Activated CD4-positive, alpha-beta T cell treated with anti-CD3 and anti-CD28 coated beads, Interleukin-2, amount 10 ng/mL, durations not matched to agents 7 days and 5 days (primary cell): ENCODE measurements at regions not wholly inside any gene's neighbourhood (a gene's known extent, or its start where the extent isn't known, plus 50 kb on each side); places are given as distances from the start of the nearest gene placed in this dataset.

Experiments used
- CTCF ChIA-PET: fragments of 350-600 bp; sonication (Branson Sonifier 250); formaldehyde crosslinking; loops from one replicate; lab custom pipeline; 2021; ENCODE audit warnings: antibody characterized with exemption; lab: Charles Lee
- POLR2A ChIA-PET: fragments of 350-600 bp; sonication (Branson Sonifier 250); formaldehyde crosslinking; loops from one replicate; lab custom pipeline; 2021; ENCODE audit warnings: antibody characterized with exemption; lab: Charles Lee
- DNase-seq: peaks from one replicate; pipeline ENCODE4 v3.0.0-alpha.2; 2020
- H3K27ac Mint-ChIP-seq: one replicate; pipeline ENCODE4 v1.8.0; 2021; ENCODE audit warnings: mild to moderate bottlenecking, moderate library complexity, mixed read lengths
- H3K27me3 Mint-ChIP-seq: one replicate; pipeline ENCODE4 v1.8.0; 2021; ENCODE audit warnings: mixed read lengths
- H3K36me3 Mint-ChIP-seq: one replicate; pipeline ENCODE4 v1.8.0; 2021; ENCODE audit warnings: low read depth, mixed read lengths
- H3K4me1 Mint-ChIP-seq: one replicate; pipeline ENCODE4 v1.8.0; 2021; ENCODE audit warnings: mixed read lengths
- H3K4me3 Mint-ChIP-seq: one replicate; pipeline ENCODE4 v1.8.0; 2021; ENCODE audit warnings: mild to moderate bottlenecking, moderate library complexity, mixed read lengths
- H3K9me3 Mint-ChIP-seq: one replicate; pipeline ENCODE4 v1.8.0; 2021; ENCODE audit warnings: mixed read lengths

DNA sequence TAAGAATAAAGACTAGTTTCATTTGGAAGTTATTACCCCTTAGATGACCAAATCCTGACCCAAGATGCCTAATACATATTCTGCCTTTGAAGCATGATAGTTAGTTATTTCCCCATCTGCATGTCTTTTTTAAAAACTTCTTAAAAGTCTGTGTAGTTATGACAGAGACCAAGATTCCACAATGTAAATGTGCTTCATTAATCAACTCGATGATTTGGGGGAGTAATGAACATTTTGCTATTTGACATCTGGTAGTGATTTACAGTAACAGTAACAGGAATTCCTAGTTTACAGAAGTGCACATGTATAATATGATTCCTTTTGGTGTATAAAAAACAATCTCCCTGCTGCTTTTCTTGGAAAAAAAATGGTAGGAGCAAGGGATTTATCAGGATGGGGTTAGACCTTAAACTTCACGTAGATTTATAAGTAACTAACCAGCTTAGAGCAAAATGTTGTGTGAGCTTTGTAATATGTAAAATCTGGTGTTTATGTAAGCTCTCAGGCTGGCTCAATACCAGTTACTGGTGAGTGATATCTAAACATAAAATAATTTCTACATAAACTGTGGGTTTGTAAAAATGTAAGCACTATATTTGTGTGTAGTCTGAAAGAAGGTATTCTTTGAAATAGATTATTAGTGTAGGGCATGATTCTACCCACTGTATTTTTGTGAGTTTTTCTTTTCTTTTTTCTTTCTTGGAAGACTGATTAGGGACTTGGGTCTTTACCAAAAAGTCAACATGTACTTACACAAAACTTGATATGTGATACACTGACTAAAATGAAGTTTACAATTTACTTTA is 641.6 kb downstream of the EPHA4 start:
- DNase-seq = no peak
- H3K4me3 Mint-ChIP-seq = no peak overlapping the region
- no peaks in the 10 kb centered on the region for H3K36me3 Mint-ChIP-seq
- ChIA-PET POLR2A (no interaction called here), CTCF (no interaction called here)
- H3K27me3 Mint-ChIP-seq = no peaks in the 10 kb centered on the region
- H3K9me3 Mint-ChIP-seq = peaks cover 14% of the 10 kb centered on the region
- H3K27ac Mint-ChIP-seq = no peak overlapping the region
- no peaks in the 10 kb centered on the region for H3K4me1 Mint-ChIP-seq

DNA sequence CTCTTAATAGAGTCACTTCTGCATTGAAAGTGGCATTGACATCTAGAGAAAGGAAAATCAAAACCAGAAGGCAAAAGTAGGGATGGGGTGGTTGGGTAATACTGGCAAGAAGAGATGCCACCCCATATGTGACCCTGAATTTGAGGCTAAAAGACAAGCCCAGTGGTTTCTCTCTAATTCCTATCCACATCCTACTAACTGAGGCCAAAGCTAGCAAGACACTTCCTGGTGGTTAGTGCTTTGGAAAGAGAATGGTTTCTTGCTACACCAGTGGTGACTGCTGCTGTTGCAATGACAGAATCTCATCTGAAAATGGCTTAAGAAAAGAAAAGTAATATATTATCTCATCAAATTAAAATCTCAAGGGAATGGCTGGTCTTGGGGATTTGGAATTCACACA is 640.6 kb downstream of the EPHA4 start:
- ChIA-PET POLR2A (no interaction called here), CTCF (no interaction called here)
- no peak for DNase-seq
- peaks cover 2% of the 10 kb centered on the region for H3K4me1 Mint-ChIP-seq
- no peaks in the 10 kb centered on the region for H3K27me3 Mint-ChIP-seq
- H3K9me3 Mint-ChIP-seq = peaks cover 11% of the 10 kb centered on the region
- H3K4me3 Mint-ChIP-seq = no peak overlapping the region
- no peaks in the 10 kb centered on the region for H3K36me3 Mint-ChIP-seq
- no peak overlapping the region for H3K27ac Mint-ChIP-seq

DNA sequence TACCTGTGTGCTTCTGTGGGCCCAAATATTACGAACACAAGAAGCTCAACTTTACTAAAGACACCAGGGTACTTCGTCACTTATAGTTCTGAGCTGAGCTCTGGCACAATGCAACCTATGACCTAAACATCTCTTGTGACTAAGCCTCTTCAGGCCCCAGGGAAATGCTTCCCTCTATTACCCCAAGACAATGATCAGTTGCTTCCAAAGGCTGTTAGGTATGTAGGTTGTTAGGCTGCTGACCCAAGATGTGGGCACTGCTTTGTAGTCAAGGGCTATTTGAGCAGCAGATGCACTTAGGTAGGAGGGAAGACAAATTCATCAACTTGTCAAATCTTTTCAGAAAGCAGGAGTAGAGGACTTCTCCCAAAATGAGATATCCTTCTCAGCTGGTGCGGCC is 640.1 kb downstream of the EPHA4 start:
- DNase-seq = no peak
- CTCF ChIA-PET = no interaction called here
- H3K27me3 Mint-ChIP-seq = no peaks in the 10 kb centered on the region
- H3K4me1 Mint-ChIP-seq = peaks cover 3% of the 10 kb centered on the region
- POLR2A ChIA-PET = no interaction called here
- peaks cover 6% of the 10 kb centered on the region for H3K9me3 Mint-ChIP-seq
- no peak overlapping the region for H3K4me3 Mint-ChIP-seq
- H3K27ac Mint-ChIP-seq = no peak overlapping the region
- H3K36me3 Mint-ChIP-seq = no peaks in the 10 kb centered on the region

DNA sequence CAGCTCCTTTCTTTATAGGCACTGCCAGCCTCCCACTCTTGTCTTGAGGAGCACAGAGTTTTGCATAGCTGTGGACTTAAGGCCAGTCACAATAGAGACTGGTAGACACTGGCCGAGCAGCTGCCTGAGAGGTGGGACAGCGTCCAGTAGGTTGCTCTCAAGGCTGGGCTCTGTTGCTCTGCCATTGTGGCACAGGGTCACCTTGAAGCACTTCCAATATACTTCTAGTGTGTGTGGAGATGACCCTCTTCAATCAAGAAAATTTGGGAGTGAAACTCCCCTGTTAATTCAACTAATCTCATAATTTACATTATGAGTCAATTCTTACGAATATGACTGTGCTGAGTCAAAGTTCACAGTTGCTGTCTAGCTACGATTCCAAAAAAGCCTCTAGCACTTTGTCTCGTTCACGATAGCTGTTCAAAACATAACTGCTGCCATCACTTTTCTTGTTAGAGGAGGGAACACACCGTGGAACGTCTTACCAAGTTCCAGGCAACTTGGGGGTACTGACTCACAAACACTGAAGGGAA is 636.2 kb downstream of the EPHA4 start:
- H3K9me3 Mint-ChIP-seq = no peaks in the 10 kb centered on the region
- H3K27ac Mint-ChIP-seq = no peak overlapping the region
- ChIA-PET CTCF (interaction anchor here (0.8 kb wide), 1 partner anchor 665 kb away, joined by 3 read pairs; no protein-coding TSS in a partner anchor), POLR2A (no interaction called here)
- peaks cover 3% of the 10 kb centered on the region for H3K4me1 Mint-ChIP-seq
- no peaks in the 10 kb centered on the region for H3K36me3 Mint-ChIP-seq
- H3K27me3 Mint-ChIP-seq = no peaks in the 10 kb centered on the region
- H3K4me3 Mint-ChIP-seq = no peak overlapping the region
- no peak for DNase-seq

DNA sequence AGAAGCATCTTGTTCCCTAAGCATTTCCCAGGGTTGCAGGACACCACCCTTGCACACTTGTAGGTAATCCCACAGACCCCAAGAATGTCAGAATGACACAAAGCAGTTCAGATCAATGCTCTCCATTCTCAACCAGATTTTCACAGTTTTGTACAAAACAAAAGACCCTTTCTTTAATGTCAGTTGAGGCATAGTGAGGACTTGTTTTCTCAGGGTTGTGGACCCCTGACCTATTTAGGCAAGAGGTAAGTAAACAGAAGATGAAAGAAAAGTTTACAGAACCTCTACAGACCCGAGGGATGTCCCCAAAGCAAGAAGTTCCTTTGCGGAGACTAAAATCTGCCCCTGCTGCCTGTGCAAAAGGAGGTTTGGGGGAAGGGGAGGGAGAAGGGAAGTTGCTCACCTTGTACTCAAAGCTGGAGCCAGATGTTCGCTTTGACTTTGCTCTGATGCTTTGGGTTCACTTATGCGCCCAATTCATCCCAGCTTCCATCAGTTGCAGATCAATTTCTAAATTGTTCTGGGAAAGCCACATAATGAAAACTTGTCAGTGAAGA is 635.4 kb downstream of the EPHA4 start:
- Mint-ChIP-seq H3K27me3 (no peaks in the 10 kb centered on the region), H3K9me3 (no peaks in the 10 kb centered on the region), H3K27ac (no peak overlapping the region), H3K36me3 (no peaks in the 10 kb centered on the region), H3K4me1 (peaks cover 3% of the 10 kb centered on the region), H3K4me3 (no peak overlapping the region)
- DNase-seq = no peak
- POLR2A ChIA-PET = no interaction called here
- CTCF ChIA-PET = no interaction called here

DNA sequence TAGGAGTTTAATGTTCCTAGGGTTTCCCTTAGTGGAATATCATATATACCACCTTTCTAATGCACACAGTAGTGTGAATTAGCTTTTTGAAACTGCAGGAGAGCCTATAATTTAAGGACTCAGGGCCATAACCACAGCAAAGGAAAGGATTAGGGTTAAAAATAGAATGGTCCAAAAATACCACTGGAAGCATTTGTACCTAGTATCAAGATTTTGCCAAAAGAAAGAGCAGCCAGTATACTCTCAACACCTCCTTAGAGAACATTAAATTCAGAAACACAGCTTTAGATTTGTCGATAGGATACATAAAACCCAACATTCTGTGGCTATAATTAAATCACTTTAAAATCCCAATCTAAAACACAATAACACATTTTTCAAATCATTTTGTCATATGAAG is 634.9 kb downstream of the EPHA4 start:
- DNase-seq = no peak
- Mint-ChIP-seq H3K27ac (no peak overlapping the region), H3K27me3 (no peaks in the 10 kb centered on the region), H3K4me1 (peaks cover 3% of the 10 kb centered on the region), H3K9me3 (no peaks in the 10 kb centered on the region), H3K4me3 (no peak overlapping the region), H3K36me3 (no peaks in the 10 kb centered on the region)
- ChIA-PET CTCF (no interaction called here), POLR2A (no interaction called here)

DNA sequence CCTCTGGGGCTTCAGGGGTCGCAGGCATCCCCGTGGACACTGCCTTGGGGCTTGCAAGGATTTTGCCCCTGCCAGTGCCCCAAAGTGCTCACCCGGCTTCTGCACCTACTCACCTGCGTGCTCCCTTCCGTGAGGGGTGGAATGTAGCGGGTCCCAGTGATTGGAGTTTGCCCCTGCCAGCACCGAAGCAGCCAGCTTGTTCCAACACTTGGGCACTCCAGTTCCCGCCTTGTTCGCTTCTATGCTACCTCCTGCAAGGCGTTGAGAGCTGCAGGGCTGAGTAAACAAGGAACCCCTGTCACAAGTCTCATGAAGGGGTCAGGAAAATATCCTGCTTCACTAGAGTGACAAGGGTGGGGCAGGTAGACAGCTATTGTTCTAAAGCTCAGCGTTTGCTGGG is 631.5 kb downstream of the EPHA4 start:
- H3K9me3 Mint-ChIP-seq = no peaks in the 10 kb centered on the region
- CTCF ChIA-PET = interaction anchor here (0.9 kb wide), 1 partner anchor 16 kb away, joined by 3 read pairs; no protein-coding TSS in a partner anchor
- H3K27ac Mint-ChIP-seq = no peak overlapping the region
- no peak overlapping the region for H3K4me3 Mint-ChIP-seq
- POLR2A ChIA-PET = no interaction called here
- no peaks in the 10 kb centered on the region for H3K36me3 Mint-ChIP-seq
- peaks cover 3% of the 10 kb centered on the region for H3K4me1 Mint-ChIP-seq
- H3K27me3 Mint-ChIP-seq = no peaks in the 10 kb centered on the region
- DNase-seq = no peak

DNA sequence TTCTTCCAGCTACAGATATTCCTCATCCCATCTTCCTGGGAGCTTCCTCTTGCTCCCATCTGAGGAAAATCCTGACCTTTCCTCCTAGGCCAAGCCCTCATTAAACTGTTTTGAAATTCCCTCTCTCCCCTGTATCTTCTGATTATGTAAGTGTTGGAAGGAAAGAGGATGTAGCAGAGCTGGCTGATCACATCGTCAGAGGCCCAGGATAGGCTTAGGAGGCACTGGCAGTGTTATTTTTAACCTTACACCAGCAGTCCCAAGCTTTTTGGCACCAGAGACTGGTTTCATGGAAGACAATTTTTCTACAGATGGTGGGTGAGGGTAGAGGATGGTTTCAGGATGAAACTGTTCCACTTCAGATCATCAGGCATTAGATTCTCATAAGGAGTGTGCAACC is 630.4 kb downstream of the EPHA4 start:
- H3K9me3 Mint-ChIP-seq = no peaks in the 10 kb centered on the region
- H3K27ac Mint-ChIP-seq = no peak overlapping the region
- ChIA-PET CTCF (interaction anchor here (0.9 kb wide), 1 partner anchor 15 kb away, joined by 3 read pairs; no protein-coding TSS in a partner anchor), POLR2A (no interaction called here)
- no peaks in the 10 kb centered on the region for H3K27me3 Mint-ChIP-seq
- no peak overlapping the region for H3K4me3 Mint-ChIP-seq
- no peaks in the 10 kb centered on the region for H3K36me3 Mint-ChIP-seq
- DNase-seq = no peak
- no peaks in the 10 kb centered on the region for H3K4me1 Mint-ChIP-seq

DNA sequence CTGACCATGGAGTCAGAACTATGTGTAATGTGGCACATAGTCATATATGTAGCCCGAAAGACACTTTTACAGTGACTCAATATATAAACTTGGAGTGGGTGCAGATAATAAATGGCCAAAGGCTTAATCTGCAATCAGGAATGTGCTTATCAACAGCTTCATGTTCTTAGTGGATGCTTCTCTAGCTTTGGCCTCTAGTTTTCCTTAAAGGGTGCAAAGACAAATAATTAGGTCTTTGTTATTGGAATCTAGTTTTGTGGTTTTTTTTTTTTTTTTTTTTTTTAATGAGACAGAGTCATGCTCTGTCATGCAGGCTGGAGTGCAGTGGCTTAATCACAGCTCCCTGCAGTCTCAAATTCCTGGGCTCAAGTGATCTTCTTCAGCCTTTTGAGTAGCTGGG is 625.6 kb downstream of the EPHA4 start:
- CTCF ChIA-PET = interaction anchor here (0.7 kb wide), 1 partner anchor 787 kb away, joined by 3 read pairs; no protein-coding TSS in a partner anchor
- no peaks in the 10 kb centered on the region for H3K27me3 Mint-ChIP-seq
- H3K9me3 Mint-ChIP-seq = no peaks in the 10 kb centered on the region
- no peak for DNase-seq
- POLR2A ChIA-PET = no interaction called here
- no peaks in the 10 kb centered on the region for H3K4me1 Mint-ChIP-seq
- no peaks in the 10 kb centered on the region for H3K36me3 Mint-ChIP-seq
- H3K27ac Mint-ChIP-seq = no peak overlapping the region
- no peak overlapping the region for H3K4me3 Mint-ChIP-seq

DNA sequence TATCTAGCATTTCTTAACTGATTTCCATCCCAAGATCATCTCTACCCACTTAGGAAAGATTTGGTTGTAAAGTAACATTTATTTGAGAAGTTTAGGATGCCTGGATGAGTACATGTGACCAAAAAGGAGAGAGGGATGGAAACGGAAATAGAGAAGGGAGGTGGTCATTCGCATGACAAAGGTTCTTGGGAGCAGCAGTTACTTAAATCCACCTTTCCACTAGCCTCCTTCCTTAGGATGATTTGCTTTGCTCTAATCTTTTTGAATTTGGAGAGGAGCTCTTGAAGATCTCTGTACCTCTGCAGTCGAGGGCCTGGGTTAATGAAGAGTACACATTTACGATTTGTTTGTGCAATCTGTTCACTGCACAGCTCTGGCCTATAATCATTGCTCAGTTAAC is 623.5 kb downstream of the EPHA4 start:
- CTCF ChIA-PET = no interaction called here
- Mint-ChIP-seq H3K27me3 (no peaks in the 10 kb centered on the region), H3K4me1 (no peaks in the 10 kb centered on the region), H3K36me3 (no peaks in the 10 kb centered on the region), H3K4me3 (no peak overlapping the region), H3K27ac (no peak overlapping the region), H3K9me3 (no peaks in the 10 kb centered on the region)
- no peak for DNase-seq
- POLR2A ChIA-PET = no interaction called here

DNA sequence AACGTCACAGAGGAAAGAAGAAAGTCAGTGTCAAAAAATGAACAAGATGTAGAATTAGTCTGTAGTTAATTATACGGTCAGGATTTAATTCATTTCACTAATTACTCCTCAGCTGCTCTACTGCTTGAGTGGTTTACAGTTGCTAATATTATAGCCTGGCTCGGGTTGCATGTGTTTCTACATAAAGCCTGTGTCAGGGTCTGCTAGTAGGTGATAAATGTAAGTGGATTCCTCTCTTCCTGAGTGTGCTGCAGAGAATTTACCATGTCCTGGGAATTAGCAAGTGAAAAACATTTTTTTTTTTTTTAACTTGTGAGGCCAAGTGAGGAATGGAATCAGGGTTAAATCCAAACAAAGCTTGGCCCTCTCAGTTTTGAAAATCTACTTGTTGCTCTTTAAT is 622.6 kb downstream of the EPHA4 start:
- H3K36me3 Mint-ChIP-seq = no peaks in the 10 kb centered on the region
- no peaks in the 10 kb centered on the region for H3K9me3 Mint-ChIP-seq
- no peak overlapping the region for H3K27ac Mint-ChIP-seq
- POLR2A ChIA-PET = no interaction called here
- DNase-seq = no peak
- H3K4me1 Mint-ChIP-seq = no peaks in the 10 kb centered on the region
- no peaks in the 10 kb centered on the region for H3K27me3 Mint-ChIP-seq
- no peak overlapping the region for H3K4me3 Mint-ChIP-seq
- CTCF ChIA-PET = no interaction called here

DNA sequence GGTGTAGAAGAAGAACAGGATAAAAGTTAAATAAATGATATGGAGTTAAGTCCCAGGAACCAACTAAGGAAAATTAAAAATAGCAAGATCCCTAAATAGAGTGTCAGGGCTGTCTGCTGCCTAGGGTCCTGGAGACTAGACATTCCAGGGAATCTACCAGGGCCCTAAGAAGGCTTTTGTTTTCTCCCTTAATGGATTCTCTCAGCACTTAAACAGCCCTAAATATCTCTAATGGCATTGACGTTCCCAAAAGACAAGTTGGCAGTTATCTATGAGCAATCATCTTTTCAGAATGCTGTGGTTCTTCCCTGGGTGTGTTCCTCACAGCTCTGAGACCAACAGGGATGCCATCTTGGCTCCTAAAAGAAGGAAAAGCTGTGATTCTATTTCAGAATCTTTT is 616.3 kb downstream of the EPHA4 start:
- Mint-ChIP-seq H3K36me3 (no peaks in the 10 kb centered on the region), H3K4me1 (no peaks in the 10 kb centered on the region), H3K27ac (no peak overlapping the region), H3K9me3 (no peaks in the 10 kb centered on the region), H3K27me3 (no peaks in the 10 kb centered on the region), H3K4me3 (no peak overlapping the region)
- ChIA-PET CTCF (no interaction called here), POLR2A (no interaction called here)
- no peak for DNase-seq

DNA sequence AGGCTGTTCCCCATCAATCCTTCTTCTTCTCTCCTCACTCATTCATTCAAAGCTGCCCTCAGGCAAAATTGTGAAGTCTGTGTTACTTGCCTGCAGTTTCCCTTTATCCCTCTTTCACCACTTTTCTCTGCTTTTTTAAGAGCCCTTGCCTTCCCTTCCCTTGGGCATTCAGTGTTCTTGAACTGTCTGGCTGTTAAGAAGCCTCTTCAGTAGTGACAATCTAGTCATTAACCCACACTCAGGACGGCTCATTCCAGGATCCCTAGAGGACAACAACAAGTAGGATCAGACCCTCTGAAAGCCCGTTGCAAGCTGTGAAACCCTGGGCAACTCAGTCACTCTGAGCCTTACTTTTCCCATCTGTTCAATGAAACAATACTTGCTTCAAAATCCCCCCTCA is 615.7 kb downstream of the EPHA4 start:
- no peak overlapping the region for H3K27ac Mint-ChIP-seq
- ChIA-PET CTCF (interaction anchor here (0.7 to 1.4 kb wide), 2 partner anchors 15 to 474 kb away, joined by 3 read pairs; no protein-coding TSS in a partner anchor), POLR2A (no interaction called here)
- no peak overlapping the region for H3K4me3 Mint-ChIP-seq
- H3K9me3 Mint-ChIP-seq = no peaks in the 10 kb centered on the region
- no peaks in the 10 kb centered on the region for H3K27me3 Mint-ChIP-seq
- no peaks in the 10 kb centered on the region for H3K4me1 Mint-ChIP-seq
- no peak for DNase-seq
- no peaks in the 10 kb centered on the region for H3K36me3 Mint-ChIP-seq
